ENCODE measurements at regions not wholly inside any gene's neighbourhood (a gene's known extent, or its start where the extent isn't known, plus 50 kb on each side); places are given as distances from the start of the nearest gene placed in this dataset.

DNA sequence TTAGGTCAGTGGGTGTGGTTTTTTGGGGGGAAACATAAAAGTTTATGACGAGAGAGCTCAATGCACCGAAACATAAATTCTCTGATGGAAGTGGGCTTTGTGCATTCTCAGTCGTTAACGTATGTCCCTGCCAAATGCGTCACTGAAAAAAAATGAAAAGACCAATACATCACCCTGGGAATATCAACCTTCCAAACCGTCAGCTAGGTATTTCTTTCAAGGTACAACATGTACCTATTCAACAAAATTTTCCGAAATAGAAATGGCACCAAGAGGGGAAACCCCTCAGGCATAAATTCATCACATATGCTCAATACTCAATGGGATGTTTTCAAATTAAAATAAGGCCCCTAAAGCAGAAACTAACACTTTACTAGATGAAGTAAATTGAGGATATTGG is 266.6 kb upstream of the SUCLG2 start:
- no peak for TF ChIP-seq POLR2A (IDR thresholded peaks at IDR 0.05)
- TF ChIP-seq, protein P1, sequence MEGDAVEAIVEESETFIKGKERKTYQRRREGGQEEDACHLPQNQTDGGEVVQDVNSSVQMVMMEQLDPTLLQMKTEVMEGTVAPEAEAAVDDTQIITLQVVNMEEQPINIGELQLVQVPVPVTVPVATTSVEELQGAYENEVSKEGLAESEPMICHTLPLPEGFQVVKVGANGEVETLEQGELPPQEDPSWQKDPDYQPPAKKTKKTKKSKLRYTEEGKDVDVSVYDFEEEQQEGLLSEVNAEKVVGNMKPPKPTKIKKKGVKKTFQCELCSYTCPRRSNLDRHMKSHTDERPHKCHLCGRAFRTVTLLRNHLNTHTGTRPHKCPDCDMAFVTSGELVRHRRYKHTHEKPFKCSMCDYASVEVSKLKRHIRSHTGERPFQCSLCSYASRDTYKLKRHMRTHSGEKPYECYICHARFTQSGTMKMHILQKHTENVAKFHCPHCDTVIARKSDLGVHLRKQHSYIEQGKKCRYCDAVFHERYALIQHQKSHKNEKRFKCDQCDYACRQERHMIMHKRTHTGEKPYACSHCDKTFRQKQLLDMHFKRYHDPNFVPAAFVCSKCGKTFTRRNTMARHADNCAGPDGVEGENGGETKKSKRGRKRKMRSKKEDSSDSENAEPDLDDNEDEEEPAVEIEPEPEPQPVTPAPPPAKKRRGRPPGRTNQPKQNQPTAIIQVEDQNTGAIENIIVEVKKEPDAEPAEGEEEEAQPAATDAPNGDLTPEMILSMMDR (IDR thresholded peaks at IDR 0.05): no peak
- no peaks in the 10 kb centered on the region for H3K4me1 ChIP-seq
- intact Hi-C loops (cut with DNase I; ENCODE audit: low total_unique reads): no loop called here

DNA sequence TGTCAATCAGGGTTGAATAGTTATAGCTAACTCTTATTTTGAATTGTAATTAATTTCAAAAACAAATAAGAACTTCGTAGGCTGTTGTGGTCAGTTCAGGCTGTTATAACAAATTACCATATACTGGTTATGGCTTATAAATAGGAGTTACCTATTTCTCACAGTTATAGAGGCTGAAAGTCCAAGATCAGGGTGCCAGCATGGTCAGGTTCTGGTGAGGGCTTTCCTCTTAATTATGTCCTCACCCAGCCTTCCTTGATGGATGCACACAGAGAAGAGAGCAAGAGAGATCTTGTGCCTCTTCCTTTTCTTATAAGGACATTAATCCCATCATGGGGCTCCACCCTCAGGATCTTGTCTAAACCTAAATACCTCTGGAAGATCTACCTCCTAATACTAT is 265.9 kb upstream of the SUCLG2 start:
- Histone ChIP-seq H3K36me3 (no peaks in the 10 kb centered on the region), H3K9me3 (no peaks in the 10 kb centered on the region), H3K4me1 (no peaks in the 10 kb centered on the region), H3K4me3 (no peak overlapping the region), H3K27ac (no peak overlapping the region), H3K27me3 (no peaks in the 10 kb centered on the region)
- intact Hi-C loops (cut with DNase I; ENCODE audit: low total_unique reads): no loop called here
- no peak for DNase-seq
- TF ChIP-seq, protein P1 (IDR thresholded peaks at IDR 0.05): no peak
- no peak for TF ChIP-seq POLR2A (IDR thresholded peaks at IDR 0.05)

More for the DNA sequence above, 266.6 kb upstream of the SUCLG2 start:
- no peak overlapping the region for H3K27ac ChIP-seq
- no peaks in the 10 kb centered on the region for H3K27me3 ChIP-seq
- no peaks in the 10 kb centered on the region for H3K9me3 ChIP-seq
- H3K4me3 ChIP-seq: no peak overlapping the region
- no peaks in the 10 kb centered on the region for H3K36me3 ChIP-seq
- no peak for DNase-seq

DNA sequence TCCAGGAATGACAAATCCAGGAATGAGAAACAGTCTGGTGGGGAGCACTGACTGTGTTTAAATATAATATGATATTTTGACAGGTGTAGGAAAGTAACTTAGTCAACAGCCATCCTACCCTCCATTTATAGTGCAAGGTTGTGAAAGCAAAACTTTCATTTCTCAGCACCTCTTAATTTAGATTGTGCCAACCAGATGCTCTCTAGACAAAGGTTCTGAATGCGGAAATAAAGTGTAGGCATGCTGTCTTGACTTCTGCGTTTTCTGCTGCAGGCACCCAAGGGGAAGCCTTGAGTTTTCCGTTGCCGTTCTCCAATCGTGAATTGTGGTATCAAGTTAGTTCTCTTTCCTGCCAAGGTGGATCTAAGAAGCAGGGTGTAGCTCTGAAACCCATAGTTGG is 261.9 kb upstream of the SUCLG2 start:
- TF ChIP-seq, protein P1 (IDR thresholded peaks at IDR 0.05): no peak
- no peak for TF ChIP-seq POLR2A (IDR thresholded peaks at IDR 0.05)
- intact Hi-C loops (cut with DNase I; ENCODE audit: low total_unique reads): no loop called here
- Histone ChIP-seq H3K27me3 (no peaks in the 10 kb centered on the region), H3K36me3 (no peaks in the 10 kb centered on the region), H3K9me3 (no peaks in the 10 kb centered on the region), H3K4me3 (no peak overlapping the region), H3K4me1 (no peaks in the 10 kb centered on the region), H3K27ac (no peak overlapping the region)
- no peak for DNase-seq

DNA sequence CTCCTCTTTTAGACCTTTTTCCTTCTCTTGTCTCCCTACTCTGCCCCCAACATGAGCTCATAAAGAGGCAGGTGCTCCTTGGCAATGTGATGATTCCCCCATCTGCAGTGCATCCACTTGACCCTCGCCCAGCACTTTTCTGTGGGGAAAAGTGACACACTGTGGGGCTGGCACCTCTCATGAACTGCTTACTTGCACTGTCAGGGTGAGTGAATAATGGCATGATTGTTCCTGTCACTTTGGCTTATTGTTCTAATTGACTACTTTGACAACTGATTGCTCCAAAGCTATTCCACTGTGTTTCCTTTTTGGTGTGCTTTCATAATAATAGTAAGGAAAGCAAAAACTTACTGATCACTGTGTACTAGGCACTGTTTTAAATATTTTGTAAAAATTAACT is 253.3 kb upstream of the SUCLG2 start:
- H3K4me1 ChIP-seq: no peaks in the 10 kb centered on the region
- no peak overlapping the region for H3K4me3 ChIP-seq
- TF ChIP-seq POLR2A (IDR thresholded peaks at IDR 0.05): no peak
- TF ChIP-seq, protein P1 (IDR thresholded peaks at IDR 0.05): no peak
- no peaks in the 10 kb centered on the region for H3K36me3 ChIP-seq
- H3K27me3 ChIP-seq: no peaks in the 10 kb centered on the region
- no peaks in the 10 kb centered on the region for H3K9me3 ChIP-seq
- DNase-seq: no peak
- H3K27ac ChIP-seq: no peak overlapping the region
- intact Hi-C loops (cut with DNase I; ENCODE audit: low total_unique reads): no loop called here

DNA sequence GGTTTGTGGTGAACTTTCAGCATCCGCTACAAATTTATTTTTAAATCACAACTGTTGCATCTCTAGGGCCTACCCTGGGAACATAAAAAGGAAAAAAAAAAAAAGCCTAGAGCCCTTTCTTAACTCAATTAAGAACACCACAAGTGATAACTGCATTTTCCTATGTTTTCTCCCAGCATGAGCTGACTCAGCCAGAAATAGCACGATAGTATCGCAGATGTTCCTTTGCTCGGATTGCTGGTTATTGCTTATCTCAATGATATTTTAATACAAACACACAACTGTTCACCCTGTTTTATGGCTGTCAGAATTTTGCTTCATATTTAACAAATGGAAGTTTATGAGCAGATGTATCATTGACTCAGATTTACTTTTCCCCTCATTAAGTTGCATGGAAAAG is 251.8 kb upstream of the SUCLG2 start:
- no peak for DNase-seq
- TF ChIP-seq, protein P1 (IDR thresholded peaks at IDR 0.05): no peak
- TF ChIP-seq POLR2A (IDR thresholded peaks at IDR 0.05): no peak
- Histone ChIP-seq H3K4me3 (no peak overlapping the region), H3K27me3 (no peaks in the 10 kb centered on the region), H3K4me1 (no peaks in the 10 kb centered on the region), H3K9me3 (no peaks in the 10 kb centered on the region), H3K27ac (no peak overlapping the region), H3K36me3 (no peaks in the 10 kb centered on the region)
- intact Hi-C loops (cut with DNase I; ENCODE audit: low total_unique reads): no loop called here
